OCI-LY1 (cell line): ENCODE measurements at regions not wholly inside any gene's neighbourhood (a gene's known extent, or its start where the extent isn't known, plus 50 kb on each side); places are given as distances from the start of the nearest gene placed in this dataset.

Experiments
- H2AFZ ChIP-seq: fragments of 200-600 bp; sonication (generic), shearing (Covaris generic); 2 replicates; pipeline ENCODE4 v1.6.0; 2014; ENCODE audit warnings: antibody characterized with exemption, mild to moderate bottlenecking, low read length
- H3F3A ChIP-seq: fragments of 200-600 bp; sonication (generic), shearing (Covaris generic); 2 replicates; pipeline ENCODE4 v1.6.0; 2014; ENCODE audit warnings: mild to moderate bottlenecking, antibody characterized with exemption, low read length, moderate library complexity; ENCODE audit not compliant: insufficient read depth
- H3K27ac ChIP-seq: fragments of 200-600 bp; sonication (generic); 2 replicates; pipeline ENCODE4 v1.5.1; 2014; ENCODE audit warnings: low read length, mixed run types, mild to moderate bottlenecking, low read depth; ENCODE audit not compliant: poor library complexity, severe bottlenecking
- H3K27me3 ChIP-seq: fragments of 200-600 bp; sonication (generic); 2 replicates; pipeline ENCODE4 v1.6.0; 2014; ENCODE audit warnings: antibody characterized with exemption, mild to moderate bottlenecking, low read length, moderate library complexity; ENCODE audit not compliant: insufficient read depth
- H3K36me3 ChIP-seq: fragments of 200-600 bp; sonication (generic); 2 replicates; pipeline ENCODE4 v1.6.1; 2014; ENCODE audit warnings: mild to moderate bottlenecking, antibody characterized with exemption, low read length, moderate library complexity, mixed read lengths; ENCODE audit not compliant: insufficient read depth
- H3K4me1 ChIP-seq: fragments of 200-600 bp; sonication (generic); 2 replicates; pipeline ENCODE4 v1.5.1; 2014; ENCODE audit warnings: mild to moderate bottlenecking, low read length, moderate library complexity; ENCODE audit not compliant: insufficient read depth, severe bottlenecking
- H3K4me2 ChIP-seq: fragments of 200-600 bp; sonication (generic), shearing (Covaris generic); 2 replicates; pipeline ENCODE4 v1.6.1; 2014; ENCODE audit warnings: low read length
- H3K4me3 ChIP-seq: fragments of 200-600 bp; sonication (generic); 2 replicates; pipeline ENCODE4 v1.5.1; 2014; ENCODE audit warnings: low read length, low read depth, mild to moderate bottlenecking, mixed read lengths; ENCODE audit not compliant: poor library complexity, severe bottlenecking
- H3K79me2 ChIP-seq: fragments of 200-600 bp; shearing (Covaris generic); 2 replicates; pipeline ENCODE4 v1.6.1; 2016; ENCODE audit warnings: mixed run types, low read length, mixed read lengths; ENCODE audit not compliant: insufficient read depth
- H3K9ac ChIP-seq: fragments of 200-600 bp; sonication (generic), shearing (Covaris generic); 2 replicates; pipeline ENCODE4 v1.6.1; 2014; ENCODE audit warnings: mild to moderate bottlenecking, low read length, mixed read lengths
- H3K9me2 ChIP-seq: fragments of 200-600 bp; sonication (generic), shearing (Covaris generic); 2 replicates; pipeline ENCODE4 v1.6.1; 2014; ENCODE audit warnings: low read depth, mild to moderate bottlenecking, low read length, mixed read lengths
- H3K9me3 ChIP-seq: fragments of 200-600 bp; shearing (Covaris generic); 2 replicates; pipeline ENCODE4 v1.6.1; 2014; ENCODE audit warnings: low read length, mixed read lengths
- H4K20me1 ChIP-seq: fragments of 200-600 bp; sonication (generic), shearing (Covaris generic); 2 replicates; pipeline ENCODE4 v1.6.0; 2016; ENCODE audit warnings: mild to moderate bottlenecking, low read length; ENCODE audit not compliant: insufficient read depth
- CTCF ChIP-seq: fragments of 200-600 bp; sonication (generic), shearing (Covaris generic); IDR thresholded peaks from 2 replicates; pipeline ENCODE4 v1.5.1; 2017; ENCODE audit warnings: mild to moderate bottlenecking, antibody characterized with exemption, low read length, moderate library complexity, mixed read lengths
- EZH2 ChIP-seq: fragments of 200-600 bp; sonication (generic), shearing (Covaris generic); IDR thresholded peaks from 2 replicates; pipeline ENCODE4 v1.8.0; 2017; ENCODE audit warnings: borderline replicate concordance, mixed run types, mild to moderate bottlenecking, antibody characterized with exemption, low read length, moderate library complexity, mixed read lengths

- no peaks in the 10 kb centered on the region for H4K20me1 ChIP-seq
- H2AFZ ChIP-seq, result no peak overlapping the region
- no peaks in the 10 kb centered on the region for H3K9me2 ChIP-seq
- no peaks in the 10 kb centered on the region for H3K79me2 ChIP-seq
- no peaks in the 10 kb centered on the region for H3K36me3 ChIP-seq
- H3K27me3 ChIP-seq, result no peaks in the 10 kb centered on the region
- no peak overlapping the region for H3K27ac ChIP-seq
- no peaks in the 10 kb centered on the region for H3K9me3 ChIP-seq
- H3K4me3 ChIP-seq, result no peak overlapping the region
- H3K4me1 ChIP-seq, result no peaks in the 10 kb centered on the region
- H3K4me2 ChIP-seq, result no peak overlapping the region
- TF ChIP-seq CTCF, result no peak
- no peaks in the 10 kb centered on the region for H3F3A ChIP-seq
- H3K9ac ChIP-seq, result no peak overlapping the region
Observed at GRCh38 chr3:84487296-84487695, 471.5 kb upstream of the CADM2 start.

GRCh38 chr3:84504761-84505160 lies 454.0 kb upstream of the CADM2 start:
- Histone ChIP-seq H3K4me2 (no peak overlapping the region), H3K4me3 (no peak overlapping the region), H3K9me2 (no peaks in the 10 kb centered on the region), H3F3A (no peaks in the 10 kb centered on the region), H3K27ac (no peak overlapping the region), H3K36me3 (no peaks in the 10 kb centered on the region), H3K79me2 (no peaks in the 10 kb centered on the region), H3K27me3 (no peaks in the 10 kb centered on the region), H4K20me1 (no peaks in the 10 kb centered on the region), H2AFZ (no peak overlapping the region), H3K9ac (no peak overlapping the region), H3K9me3 (no peaks in the 10 kb centered on the region), H3K4me1 (no peaks in the 10 kb centered on the region)
- TF ChIP-seq EZH2 (no peak), CTCF (no peak)

- Histone ChIP-seq H3K4me3 (no peak overlapping the region), H3K36me3 (no peaks in the 10 kb centered on the region), H3F3A (no peaks in the 10 kb centered on the region), H3K4me2 (no peak overlapping the region), H2AFZ (no peak overlapping the region), H3K9ac (no peak overlapping the region), H3K9me2 (no peaks in the 10 kb centered on the region), H3K79me2 (no peaks in the 10 kb centered on the region), H3K9me3 (no peaks in the 10 kb centered on the region), H3K27me3 (no peaks in the 10 kb centered on the region), H3K4me1 (no peaks in the 10 kb centered on the region), H4K20me1 (no peaks in the 10 kb centered on the region), H3K27ac (no peak overlapping the region)
- no peak for TF ChIP-seq CTCF
- TF ChIP-seq EZH2, result no peak
Observed at GRCh38 chr3:84510007-84510406, 448.8 kb upstream of the CADM2 start.
